Islet precursor cell (in vitro differentiated cells): ENCODE measurements at regions not wholly inside any gene's neighbourhood (a gene's known extent, or its start where the extent isn't known, plus 50 kb on each side); places are given as distances from the start of the nearest gene placed in this dataset.

ENCODE experiments used
- DNase-seq: peaks from one replicate; pipeline ENCODE4 v3.0.0-alpha.2; 2018

DNA sequence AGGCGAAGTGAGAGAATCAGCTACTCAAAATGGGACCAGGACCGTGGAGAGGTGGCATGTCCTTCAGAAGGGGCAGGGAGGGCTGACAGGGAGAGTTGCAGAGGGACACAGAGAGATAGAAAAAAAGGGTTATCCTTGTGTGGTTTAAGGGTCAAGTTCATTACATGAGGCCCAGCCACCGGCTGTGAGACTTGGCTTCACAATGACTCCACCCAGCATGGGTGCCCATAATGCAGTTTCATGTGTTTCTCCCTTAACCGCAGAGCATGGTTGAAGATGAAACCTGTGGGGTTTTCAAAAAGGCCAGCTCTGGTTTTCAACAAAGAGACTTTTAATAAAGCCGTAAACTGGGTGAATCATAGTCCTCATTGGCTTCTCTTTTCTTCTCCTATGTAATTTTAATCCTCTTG is 164.6 kb downstream of the KLF5 start:
- DNase-seq = no peak

DNA sequence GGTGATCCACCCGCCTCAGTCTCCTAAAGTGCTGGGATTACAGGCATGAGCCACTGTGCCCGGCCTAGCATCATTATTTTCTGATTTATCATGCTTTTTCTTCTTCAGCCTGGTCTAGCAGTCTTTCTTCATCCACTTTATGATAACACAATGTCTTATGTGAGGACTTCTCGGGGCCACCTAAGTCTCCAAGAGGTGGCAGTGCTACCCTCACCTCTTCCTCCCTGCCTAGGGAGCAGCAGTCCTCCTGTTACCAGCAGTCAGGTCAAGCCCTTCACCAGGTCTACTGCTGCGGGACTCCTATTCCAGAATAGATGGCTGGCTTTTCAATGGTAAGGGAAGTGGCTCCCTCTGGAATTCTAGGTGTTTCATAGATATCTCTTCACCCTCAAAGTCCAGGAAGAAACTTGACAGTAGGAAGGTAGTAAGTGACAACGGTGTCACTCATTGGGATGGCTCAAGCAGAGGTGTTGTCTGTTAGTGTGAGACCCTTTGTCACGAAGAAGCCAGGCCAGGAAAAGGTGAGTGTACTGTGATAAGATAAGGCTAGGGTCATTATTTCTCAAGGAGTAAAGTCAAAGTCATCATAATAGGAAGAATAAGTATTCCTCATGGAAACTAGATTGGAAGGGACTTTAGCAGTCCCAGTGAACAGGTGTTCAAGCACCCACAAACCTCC is 164.0 kb downstream of the KLF5 start:
- no peak for DNase-seq

DNA sequence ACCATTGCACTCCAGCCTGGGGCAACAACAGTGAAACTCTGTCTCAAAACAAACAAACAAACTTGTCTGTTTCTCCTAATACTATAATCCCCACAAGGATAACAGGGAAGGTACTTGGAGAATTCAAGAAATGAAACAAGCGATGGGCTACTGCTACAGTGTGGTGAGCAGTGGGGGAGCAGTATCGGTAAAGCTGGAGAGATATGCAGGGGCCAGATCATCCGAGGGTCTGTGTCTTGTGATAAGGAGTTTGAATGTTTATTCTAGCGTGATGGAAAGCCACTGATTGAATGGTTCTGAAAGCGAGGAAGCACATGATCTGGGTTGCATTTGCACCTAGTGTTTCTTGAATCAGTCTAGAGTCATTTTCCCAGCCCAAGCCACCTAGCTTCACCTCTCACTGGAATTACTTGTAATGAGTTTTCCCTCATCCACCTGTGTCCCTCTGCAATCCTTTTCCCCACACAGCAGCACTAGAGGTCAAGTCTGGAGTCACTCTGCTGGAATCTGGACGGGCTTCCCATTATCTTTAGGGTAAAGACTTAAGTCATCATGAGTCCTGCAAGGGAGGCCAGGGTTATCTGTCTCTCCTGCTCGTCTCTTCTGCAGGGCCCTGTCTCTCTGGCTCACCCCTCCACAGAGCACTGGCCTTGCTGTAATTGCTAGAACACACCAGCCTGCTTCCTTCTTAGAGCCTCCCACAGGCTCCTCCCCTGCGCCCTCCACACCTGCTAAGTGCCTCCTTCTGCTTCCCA is 162.3 kb downstream of the KLF5 start:
- peak; percentile 98 for DNase-seq

DNA sequence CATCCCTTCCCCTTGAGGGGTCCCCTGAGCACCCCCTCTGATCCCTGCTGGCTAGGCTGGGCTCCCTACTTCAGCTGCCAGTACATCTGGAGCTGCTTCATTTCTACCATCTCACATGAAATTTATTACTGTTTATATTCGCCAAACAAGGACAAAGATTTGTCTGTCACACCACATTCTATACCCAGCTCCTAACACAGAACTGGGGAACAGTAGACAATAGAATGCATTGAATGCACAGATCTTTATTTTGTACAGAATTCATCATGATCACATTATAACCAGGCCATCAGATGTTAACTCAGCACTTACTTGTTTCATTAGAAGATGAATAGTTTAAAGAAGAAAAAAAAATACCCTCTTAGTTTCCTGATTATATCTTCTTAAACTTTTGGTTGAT is 159.4 kb downstream of the KLF5 start:
- no peak for DNase-seq

DNA sequence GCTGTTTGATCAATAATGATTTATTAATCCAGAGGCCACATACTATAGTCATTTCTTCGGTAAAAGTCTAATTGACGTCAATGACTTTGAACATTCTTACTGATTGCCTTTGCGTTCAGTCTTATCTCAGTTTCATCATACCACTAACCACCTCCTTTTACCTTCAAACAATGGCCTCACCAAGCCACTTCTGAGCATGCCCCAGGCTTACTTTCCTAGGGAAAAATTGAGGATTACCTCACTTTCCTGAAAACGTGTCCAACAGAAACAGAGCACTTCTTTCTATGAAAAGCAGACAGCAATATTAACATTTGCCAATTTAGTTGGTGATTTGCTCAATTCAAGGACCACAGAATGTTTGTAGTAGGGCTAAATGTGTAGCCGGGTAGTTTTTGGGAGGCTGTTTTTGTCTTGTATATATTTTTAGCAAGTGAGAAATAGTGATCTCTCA is 157.6 kb downstream of the KLF5 start:
- peak; percentile 77 for DNase-seq

DNA sequence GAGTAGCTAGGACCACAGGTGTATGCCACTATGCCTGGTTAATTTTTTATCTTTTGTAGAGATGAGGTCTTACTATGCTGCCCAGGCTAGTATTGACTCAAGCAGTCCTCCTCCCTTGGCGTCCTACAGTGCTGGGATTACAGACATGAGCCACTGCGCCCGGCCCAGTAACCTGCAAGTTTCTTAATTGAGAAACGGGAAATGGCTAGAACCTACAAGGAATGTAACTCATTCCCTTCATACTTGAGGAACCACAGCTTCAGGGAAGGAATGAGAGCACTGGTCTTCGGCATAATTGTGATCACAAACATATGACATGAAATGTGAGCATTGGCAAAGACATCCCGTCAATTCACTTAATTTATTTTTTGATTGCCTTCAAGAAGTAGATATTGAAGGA is 157.0 kb downstream of the KLF5 start:
- DNase-seq = peak; percentile 87

DNA sequence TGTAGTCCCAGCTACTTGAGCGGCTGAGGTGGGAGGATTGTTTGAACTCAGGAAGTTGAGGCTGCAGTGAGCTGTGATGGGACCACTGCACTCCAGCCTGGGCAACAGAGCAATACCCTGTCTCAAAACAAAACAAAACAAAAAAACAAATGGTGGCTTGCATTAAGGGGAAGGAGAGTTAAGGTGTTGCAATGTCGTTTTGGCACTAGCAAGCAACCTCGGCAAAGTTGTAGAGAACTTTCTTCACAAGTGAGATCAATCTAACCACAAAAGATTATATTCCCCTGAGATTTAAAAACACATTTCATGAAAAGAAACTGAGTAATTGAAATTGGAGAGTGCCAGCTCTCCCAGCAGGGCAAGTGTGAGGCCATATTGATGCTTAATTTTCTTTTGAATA is 153.7 kb downstream of the KLF5 start:
- DNase-seq = no peak

DNA sequence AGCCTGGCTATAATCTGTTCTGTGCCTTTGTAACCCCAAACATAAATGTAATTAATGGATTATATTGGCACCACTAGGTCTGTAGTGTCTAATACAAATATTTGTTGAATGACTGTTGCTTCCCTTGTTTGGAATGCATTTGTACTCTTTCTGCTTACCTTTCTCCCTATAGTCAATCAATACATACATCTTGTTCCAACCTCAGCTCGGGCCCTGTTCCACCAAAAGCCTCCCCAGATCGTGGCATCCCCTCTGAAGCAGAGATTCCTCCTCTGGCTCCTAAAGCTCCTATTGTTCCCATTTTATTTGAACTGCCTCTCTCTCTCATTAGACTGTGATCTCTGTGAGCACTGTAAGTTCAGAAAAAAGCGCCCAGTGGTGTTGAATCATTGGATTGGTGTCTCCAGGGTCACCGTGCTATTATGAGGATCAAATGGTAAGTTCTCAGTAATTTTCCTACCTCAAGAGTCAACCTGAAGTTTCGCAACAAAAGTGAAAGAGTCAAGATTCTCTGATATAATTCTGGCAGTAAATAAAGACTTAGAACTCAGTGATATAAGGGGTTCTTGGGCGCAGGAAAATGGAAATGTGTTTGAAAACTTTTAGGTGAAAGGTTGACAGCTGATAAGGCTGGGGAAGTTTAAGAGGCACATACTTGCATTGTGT is 151.5 kb downstream of the KLF5 start:
- no peak for DNase-seq

DNA sequence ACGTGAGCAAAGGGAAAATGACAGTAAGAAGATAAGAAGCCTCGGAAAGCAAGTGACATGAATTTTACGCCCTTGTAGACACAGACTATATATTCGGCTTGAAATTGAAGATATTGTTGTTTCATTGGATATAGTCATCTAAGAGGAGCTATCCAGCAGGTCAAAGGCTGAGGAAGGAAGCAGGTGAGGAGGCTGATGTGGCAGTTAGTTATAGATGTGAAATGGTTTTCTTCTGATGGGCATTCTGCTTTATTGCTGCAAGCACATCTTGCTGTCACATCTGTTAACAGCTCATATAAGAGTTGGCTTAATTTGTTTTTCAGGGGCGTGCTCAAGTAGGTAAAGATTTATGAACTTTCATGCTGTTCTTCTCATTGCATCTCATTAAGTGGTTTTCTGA is 146.1 kb downstream of the KLF5 start:
- DNase-seq = no peak

DNA sequence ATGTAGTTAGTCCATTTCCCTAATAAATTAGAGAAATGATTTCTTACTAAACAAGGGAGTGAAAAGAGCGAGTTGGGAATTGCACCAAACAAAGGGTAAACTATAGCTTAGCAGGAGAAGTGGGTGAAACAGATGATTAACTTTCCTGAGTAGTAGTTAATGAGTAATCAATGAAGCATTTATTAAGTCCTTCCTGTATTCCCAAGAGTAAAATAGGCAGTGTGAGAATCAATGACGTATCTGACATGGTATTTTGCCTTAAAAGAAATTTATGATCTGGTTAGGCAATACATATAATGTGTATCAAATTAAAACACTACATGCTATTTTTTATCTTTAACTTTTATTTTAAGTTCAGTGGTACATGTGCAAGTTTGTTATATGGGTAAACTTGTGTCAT is 142.8 kb downstream of the KLF5 start:
- DNase-seq = no peak

DNA sequence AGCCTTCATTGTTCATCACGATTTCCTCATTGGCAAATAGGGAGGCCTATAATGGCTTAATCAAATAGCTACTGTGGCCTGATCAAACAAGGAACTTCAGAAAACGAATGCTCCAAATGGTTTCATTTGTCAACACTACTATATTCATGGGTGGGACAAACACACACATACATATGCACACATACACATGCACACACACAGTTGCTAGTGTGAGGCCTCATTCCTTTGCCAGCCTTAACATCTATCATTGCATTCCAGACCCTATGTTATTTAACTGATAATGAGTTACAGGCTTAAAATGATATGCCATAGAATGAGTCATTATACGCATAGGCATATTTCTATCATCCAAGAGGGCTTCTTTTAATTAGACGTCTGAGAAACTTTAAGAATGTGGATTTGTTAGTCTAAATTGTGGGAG is 140.2 kb downstream of the KLF5 start:
- DNase-seq = no peak

DNA sequence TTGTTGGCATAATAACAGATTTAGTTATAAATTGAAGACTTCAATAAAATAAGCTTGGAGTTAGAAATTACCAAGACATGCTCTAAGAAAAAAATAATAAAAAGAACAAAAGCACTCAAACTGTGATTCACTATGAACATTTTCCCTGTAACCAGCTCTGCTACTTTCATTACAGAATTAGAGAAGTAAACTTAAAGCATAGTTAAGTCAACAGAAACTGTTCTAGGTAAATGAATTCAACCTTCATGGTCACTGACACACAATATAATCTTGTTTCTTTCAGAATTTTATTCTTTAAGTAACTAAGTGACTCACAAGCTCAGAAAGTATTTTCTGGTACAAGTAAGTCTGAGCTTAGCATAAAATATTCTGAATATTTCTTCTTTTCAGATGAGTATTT is 136.3 kb downstream of the KLF5 start:
- no peak for DNase-seq

DNA sequence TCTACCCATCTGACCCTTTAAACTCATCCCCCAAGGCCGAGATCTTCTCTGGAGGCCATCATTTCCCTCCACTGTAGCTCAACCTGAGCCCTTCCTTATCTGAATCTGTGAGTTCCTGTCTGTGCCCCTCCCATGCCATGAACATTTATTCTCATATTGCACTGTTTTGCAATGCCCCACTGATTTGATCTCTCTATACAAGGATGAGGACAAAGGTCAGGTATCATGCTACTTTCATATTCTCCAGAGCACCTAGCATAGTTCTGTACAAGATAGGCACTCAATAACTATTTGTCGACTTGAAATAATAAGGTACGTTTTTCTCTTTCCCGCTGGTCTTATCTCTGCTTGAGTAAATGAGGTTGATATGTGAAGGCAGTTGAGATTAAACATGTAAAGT is 135.5 kb downstream of the KLF5 start:
- DNase-seq = no peak

DNA sequence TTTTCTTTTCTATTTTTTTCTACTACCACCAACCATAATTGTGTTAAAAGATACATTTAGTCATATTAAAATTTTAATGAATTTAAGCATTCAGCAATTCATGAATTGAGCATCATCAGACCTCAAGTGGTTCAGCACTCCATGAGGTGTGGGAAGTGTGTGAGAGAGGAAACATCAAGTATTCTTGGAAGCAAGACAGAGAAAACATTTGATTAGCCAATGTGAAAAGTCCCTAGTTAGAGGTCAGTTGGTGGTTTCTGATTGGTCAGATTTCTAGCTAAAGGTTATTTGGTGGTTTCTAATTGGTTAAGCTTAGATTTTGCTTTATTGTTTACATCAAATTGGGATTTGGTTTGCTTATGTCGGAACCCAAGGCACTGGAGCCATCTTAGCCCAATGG is 134.7 kb downstream of the KLF5 start:
- DNase-seq = no peak

DNA sequence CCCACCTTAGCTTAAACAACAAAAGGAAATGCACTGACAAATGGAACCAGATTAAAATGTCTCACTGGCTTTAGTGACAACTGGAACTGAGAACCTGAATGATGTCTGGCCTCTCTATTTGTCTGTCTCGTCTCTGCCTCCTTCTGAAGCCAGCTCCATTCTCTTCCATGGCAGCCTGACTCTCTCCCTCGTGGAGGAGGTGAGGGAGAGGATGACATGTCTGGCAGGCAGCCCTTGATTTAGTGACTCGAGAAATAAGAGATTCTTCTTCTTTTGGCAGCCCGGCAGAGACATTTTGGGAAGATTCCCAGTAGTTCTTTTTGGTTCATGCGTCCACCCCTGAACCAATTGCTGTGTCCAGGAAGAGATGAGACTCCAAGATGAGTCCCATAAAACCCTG is 131.7 kb downstream of the KLF5 start:
- no peak for DNase-seq

DNA sequence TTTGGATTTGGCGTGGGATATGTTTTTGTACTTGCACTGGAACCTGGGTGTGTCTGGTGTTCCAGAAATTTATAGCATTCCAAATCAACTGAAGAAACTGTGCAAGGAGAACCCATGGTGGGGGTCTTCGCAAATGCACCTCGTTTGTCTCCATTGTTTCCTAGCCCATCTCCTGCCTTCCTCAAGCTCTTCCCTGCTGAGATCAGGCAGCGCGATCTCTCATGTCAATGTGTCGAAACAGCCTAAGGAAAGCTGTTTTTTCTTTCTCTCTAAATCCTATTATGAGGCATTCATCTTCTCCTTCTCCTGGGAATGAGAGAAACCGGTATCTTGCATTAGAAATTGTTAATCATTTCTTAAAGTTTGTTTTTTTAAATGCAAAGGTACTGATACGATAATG is 131.0 kb downstream of the KLF5 start:
- DNase-seq = no peak

DNA sequence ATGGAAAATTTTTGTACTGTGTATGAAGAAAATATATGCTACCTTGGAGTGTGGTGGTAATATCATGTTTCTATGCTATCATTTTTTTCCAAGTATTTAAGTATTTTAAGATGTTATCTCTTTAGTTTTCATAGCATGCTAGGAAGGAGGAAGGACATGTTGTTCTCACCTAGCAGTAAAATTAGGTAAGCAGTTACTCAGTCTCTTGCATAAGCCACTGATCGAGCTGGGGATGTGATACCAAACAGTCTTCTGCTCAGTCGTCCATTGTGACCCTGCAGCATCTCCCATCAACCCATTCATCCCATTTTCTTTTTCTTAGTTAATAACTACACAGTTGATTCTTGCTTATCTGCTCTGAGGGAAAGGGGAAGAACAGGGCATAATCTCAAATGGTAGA is 130.6 kb downstream of the KLF5 start:
- no peak for DNase-seq

DNA sequence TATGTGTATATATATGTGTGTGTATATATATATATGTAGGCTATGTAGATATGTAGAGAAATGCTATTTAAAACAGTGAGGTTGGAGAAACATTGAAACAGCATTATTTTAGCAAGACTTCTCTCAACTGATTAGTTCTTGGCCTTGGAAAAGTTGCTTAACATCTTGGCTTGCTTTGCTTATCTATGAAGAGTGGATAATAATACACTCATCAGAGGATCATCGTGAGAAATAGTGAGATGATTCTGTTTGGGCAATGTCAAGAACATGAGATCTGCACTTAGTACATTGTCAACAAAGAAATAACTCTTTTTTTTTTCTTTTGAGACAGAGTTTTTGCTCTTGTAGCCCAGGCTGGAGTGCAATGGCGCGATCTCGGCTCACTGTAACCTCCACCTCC is 128.3 kb downstream of the KLF5 start:
- no peak for DNase-seq

DNA sequence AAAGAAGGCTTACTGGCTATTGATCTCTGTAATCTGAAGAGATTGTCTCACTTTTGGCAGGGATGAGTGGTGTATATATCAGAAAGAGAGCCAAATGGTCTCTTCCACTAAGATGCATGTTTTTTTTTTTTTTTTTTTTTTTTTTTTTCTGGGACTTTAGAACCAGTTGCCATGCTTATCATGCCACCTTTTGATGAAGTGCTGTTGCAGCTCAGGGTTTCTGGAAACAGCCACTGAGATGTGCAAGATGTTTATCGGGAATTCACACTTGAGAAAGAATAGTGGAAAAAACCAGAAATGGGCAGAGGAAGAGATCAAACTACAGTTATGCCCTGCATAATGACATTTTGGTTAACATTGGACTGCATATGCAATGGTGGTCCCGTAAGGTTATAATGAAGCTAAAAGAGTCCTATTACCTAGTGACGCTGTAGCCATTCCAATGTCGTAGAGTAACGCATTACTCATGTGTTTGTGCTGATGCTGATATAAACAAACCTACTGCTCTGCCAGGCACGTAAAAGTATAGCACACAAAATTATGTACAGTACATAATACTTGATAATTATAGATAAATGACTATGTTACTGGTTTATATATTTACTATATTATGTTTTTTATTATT is 121.0 kb downstream of the KLF5 start:
- DNase-seq = no peak

DNA sequence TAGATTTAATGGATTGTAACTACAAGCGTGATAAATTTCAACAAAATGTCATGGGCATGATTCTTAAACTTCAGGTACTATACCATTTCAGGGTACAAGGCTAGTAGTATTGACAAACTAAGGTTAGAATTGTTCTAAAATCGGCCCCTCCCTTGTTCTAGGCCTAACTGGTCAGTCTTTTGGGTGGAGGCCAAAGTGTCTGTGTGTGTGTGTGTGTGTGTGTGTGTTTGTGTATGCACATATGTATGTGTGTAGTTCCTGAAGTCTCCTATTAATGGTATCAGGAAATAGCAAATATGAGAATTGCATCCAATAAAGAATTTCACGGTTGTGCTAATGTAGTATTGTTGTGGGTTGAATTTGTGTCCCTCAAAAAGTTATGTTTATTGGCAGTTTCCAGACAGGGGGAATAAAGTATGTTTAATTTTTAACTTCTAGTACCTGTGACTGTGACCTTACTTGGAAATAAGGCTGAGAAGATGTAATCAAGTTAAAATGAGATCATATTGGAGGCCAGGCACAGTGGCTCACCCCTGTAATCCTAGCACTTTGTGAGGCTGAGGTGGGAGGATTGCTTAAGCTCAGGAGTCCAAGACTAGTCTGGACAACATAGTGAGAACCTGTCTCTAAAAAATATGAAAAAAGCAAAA is 119.2 kb downstream of the KLF5 start:
- DNase-seq = no peak

DNA sequence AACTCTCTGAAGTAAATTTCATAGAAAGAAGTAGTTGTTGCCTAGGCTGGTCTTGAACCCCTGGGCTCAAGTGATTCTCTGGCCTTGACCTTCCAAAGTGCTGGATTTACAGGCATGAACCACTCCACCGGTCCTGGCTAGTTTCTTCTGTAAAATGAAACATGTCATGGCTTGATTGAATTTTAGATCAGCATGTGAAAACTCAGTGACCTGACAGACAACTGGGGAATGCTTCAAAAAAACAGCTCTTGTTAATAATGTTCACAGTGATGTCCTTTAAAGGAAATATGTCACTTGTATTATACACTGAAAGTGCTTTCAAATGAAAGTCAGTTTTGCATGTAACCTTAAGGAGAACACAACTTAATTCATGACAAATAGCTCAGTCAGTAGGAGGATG is 118.2 kb downstream of the KLF5 start:
- DNase-seq = no peak

DNA sequence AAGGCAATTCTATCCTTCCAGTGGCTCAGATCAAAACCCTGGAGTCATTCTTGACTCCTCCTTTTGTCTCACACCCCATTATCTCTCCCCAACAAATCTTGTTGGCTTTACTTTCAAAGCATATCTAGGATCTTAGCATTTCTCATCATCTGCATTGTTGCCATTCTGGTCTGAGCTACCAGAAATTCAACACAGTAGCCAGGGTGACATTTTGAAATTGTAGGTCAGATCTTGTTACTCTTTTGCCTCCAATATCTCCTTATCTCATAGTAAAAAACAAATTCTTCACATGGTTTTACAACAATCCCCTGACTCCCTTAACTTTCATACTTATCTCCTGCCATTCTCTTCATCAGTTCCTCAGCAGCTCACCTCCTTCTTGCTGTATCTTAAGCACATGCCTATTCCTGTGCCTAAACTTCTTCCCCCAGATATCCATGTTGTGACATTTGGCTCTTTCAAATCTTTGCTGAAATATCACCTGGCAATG is 115.8 kb downstream of the KLF5 start:
- DNase-seq = no peak

DNA sequence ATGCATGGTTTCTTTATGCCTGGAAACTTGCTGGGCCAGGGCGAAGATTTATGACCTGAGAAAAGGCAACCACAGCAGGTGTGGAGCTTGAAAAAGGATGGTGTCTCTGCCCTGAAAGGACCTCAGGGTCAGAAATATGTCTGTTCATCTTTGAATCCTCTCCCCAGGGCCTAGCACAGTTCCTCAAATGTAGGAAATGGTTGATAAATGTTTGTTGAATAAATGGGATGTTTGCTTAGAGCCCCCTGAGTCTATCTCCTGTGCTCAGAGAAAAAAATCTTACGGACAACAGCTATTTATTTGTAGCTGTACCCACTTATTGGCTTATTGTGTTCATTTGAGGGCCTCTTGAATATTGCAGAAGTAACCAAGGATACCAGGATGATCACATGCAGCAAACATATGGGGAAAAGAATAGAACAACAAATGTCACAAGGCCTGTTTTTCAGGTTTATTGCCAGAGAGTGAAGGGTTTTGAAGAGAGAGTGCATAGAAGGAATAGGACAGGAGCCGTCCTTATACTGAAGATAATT is 114.5 kb downstream of the KLF5 start:
- no peak for DNase-seq
